ENCODE measurements at regions not wholly inside any gene's neighbourhood (a gene's known extent, or its start where the extent isn't known, plus 50 kb on each side); places are given as distances from the start of the nearest gene placed in this dataset.
A peak's percentile ranks its signal among the peaks of the same experiment; 100 is the strongest.

DNA sequence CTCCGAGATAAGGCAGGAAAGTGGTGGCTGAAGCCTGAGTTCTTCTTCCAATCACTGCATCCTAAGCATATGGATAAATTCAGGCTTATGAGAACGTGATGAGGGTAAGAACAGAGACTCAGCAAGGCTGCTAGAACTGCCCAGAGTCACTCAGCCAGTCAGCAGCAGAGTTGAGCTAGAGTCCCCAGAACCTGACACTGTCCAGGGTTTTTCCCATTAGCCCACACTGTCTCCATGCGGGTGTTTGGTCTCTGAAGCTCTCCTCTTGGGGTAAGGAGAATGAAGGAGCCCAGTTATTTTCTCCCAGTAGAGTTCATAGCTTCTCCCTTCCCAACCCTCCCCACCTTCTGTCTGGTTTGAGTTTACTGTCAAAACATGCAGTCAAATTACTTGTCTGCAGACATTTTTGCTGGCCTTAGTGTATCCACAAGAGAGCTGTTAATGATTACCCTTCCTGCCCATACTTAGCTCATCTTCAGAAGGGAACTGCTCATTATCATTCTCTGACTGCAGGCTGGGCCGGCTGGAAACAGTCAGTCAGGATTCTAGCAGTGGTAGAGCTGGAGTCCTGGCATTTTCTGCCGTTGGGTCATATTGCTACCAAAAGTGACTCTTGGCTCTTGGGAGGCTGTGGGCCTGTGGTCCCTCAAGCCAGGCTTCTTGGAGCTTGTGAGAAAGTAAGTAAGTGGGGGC, 460.0 kb downstream of the HS3ST3B1 start:
- DNase-seq (peak in 1 of 3 donors; percentile 46), ATAC-seq (peak; percentile 84 to 88 (median 86))
- peak; percentile 66 for TF ChIP-seq POLR2A (IDR thresholded peaks at IDR 0.05)
- TF ChIP-seq, protein P1, sequence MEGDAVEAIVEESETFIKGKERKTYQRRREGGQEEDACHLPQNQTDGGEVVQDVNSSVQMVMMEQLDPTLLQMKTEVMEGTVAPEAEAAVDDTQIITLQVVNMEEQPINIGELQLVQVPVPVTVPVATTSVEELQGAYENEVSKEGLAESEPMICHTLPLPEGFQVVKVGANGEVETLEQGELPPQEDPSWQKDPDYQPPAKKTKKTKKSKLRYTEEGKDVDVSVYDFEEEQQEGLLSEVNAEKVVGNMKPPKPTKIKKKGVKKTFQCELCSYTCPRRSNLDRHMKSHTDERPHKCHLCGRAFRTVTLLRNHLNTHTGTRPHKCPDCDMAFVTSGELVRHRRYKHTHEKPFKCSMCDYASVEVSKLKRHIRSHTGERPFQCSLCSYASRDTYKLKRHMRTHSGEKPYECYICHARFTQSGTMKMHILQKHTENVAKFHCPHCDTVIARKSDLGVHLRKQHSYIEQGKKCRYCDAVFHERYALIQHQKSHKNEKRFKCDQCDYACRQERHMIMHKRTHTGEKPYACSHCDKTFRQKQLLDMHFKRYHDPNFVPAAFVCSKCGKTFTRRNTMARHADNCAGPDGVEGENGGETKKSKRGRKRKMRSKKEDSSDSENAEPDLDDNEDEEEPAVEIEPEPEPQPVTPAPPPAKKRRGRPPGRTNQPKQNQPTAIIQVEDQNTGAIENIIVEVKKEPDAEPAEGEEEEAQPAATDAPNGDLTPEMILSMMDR (IDR thresholded peaks at IDR 0.05): no peak
- intact Hi-C loops (cut with DNase I): no loop called here
- H3K9me3 ChIP-seq: no peaks in the 10 kb centered on the region
- 67% methylated on average over 2 of the region's 5 CpGs for WGBS (ENCODE audit: insufficient coverage, low coverage, low lambda C conversion rate, missing lambda C conversion rate)
- H3K27ac ChIP-seq: peak overlapping the region in 2 of 3 donors; percentile 24 to 36
- no peak overlapping the region for H3K4me3 ChIP-seq
- no peaks in the 10 kb centered on the region for H3K27me3 ChIP-seq
- no peaks in the 10 kb centered on the region for H3K36me3 ChIP-seq
- H3K4me1 ChIP-seq: peaks cover 2 to 41% (median 18%) of the 10 kb centered on the region in 4 donors

DNA sequence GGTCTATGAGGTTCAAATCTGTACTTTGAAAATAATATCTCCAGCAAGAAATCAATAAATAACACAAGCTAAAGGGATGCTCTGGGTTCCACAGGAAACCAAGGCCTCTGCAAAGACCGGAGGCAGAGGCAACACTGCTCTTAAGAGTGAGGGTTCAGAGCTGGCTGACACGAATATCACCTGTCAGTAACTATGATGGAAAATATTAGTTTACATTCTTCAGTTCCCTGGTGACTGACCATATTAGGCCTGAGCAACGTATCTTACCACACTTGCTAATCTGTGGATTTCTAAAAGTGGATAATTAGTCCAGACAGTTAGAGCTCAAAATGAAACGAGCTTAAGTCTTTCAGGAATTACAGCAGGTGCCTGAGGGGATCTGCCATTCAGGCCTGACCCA, 459.3 kb downstream of the HS3ST3B1 start:
- DNase-seq: no peak
- no peak overlapping the region for H3K4me3 ChIP-seq
- H3K27ac ChIP-seq: peak overlapping the region in 2 of 3 donors; percentile 24 to 36
- intact Hi-C loops (cut with DNase I): no loop called here
- TF ChIP-seq, protein P1 (IDR thresholded peaks at IDR 0.05): no peak
- no peak for TF ChIP-seq POLR2A (IDR thresholded peaks at IDR 0.05)
- H3K27me3 ChIP-seq: no peaks in the 10 kb centered on the region
- H3K9me3 ChIP-seq: no peaks in the 10 kb centered on the region
- H3K36me3 ChIP-seq: no peaks in the 10 kb centered on the region
- 77% methylated on average over 4 of the region's 4 CpGs for WGBS (ENCODE audit: insufficient coverage, low coverage, low lambda C conversion rate, missing lambda C conversion rate)
- peaks cover 2 to 41% (median 18%) of the 10 kb centered on the region in 4 donors for H3K4me1 ChIP-seq
- ATAC-seq: no peak

DNA sequence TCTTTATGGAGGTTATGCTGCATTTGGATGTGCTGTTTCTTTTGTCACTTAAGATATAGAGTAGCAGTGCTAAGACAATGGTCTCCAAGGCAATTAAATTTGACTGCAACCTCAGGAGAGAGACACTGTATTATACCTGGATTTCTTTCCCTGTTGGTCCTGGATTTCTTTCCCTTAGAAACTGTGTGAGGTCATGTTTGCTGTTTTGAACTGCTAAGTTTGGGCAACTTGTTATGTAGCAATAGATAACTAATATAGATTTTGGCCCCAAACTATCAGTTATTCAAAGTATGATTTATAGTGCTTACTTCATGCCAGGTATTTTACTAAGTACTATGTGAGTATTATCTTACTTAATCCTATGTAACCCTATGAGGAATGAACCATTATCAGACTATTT, 458.4 kb downstream of the HS3ST3B1 start:
- TF ChIP-seq, protein P1 (IDR thresholded peaks at IDR 0.05): no peak
- no peak for TF ChIP-seq POLR2A (IDR thresholded peaks at IDR 0.05)
- Histone ChIP-seq H3K27ac (peak overlapping the region in 2 of 3 donors; percentile 9 to 32), H3K36me3 (no peaks in the 10 kb centered on the region), H3K4me1 (peaks cover 2 to 41% (median 18%) of the 10 kb centered on the region in 4 donors), H3K4me3 (no peak overlapping the region), H3K27me3 (no peaks in the 10 kb centered on the region), H3K9me3 (no peaks in the 10 kb centered on the region)
- no peak for DNase-seq
- intact Hi-C loops (cut with DNase I): no loop called here
- peak; percentile 51 to 62 (median 54) for ATAC-seq

DNA sequence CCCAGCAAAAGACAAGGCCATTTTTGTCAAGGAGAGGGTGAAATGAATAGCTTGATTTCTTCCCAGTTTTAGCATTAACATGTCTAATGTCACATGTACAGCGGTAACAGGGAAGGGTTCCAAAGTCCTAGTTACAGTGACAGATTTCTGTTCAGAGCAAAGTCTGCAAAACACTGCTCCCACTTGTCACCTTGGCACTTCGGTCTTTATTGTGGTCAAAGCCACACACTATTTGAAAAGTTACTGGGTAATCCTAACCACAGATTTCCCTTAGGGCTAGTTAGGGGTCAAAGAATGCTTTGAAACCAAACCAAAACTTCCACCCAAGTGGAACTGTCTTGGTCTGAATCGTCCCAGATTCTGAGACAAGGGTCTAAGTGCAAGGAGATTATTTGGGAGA, 455.6 kb downstream of the HS3ST3B1 start:
- H3K4me1 ChIP-seq: peaks cover 2 to 41% (median 17%) of the 10 kb centered on the region in 4 donors
- H3K9me3 ChIP-seq: no peaks in the 10 kb centered on the region
- H3K27ac ChIP-seq: peak overlapping the region; percentile 42 to 51 (median 44)
- DNase-seq: peak in 1 of 3 donors; percentile 59
- peak; percentile 69 to 84 (median 73) for ATAC-seq
- WGBS (ENCODE audit: insufficient coverage, low coverage, low lambda C conversion rate, missing lambda C conversion rate): 5% methylated on average over 3 of the region's 3 CpGs
- no peak overlapping the region for H3K4me3 ChIP-seq
- no peak for TF ChIP-seq POLR2A (IDR thresholded peaks at IDR 0.05)
- TF ChIP-seq, protein P1 (IDR thresholded peaks at IDR 0.05): no peak
- H3K27me3 ChIP-seq: no peaks in the 10 kb centered on the region
- no peaks in the 10 kb centered on the region for H3K36me3 ChIP-seq
- intact Hi-C loops (cut with DNase I): no loop called here

Data from right lobe of liver (tissue), 6 donors.